ENCODE measurements at regions not wholly inside any gene's neighbourhood (a gene's known extent, or its start where the extent isn't known, plus 50 kb on each side); places are given as distances from the start of the nearest gene placed in this dataset.

DNA sequence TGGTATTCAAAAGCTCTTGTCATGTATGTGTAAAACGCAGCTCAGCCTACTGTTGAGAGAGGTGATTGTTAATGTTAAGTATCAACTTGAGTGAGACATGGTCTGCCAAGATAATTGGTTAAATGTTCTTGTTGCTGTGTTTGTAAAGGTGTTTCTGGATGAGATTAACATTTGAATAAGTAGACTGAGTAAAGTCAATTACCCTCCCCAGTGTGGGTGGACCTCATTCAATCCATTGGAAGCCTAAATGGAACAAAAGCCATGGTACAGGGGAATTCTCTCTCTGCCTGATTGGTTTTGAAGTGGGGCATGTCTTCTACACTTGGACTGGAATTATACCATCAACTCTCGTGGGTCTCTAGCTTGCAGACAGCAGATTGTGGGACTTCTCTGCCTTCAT lies 63.8 kb upstream of the RERGL start:
- TF ChIP-seq EZH2 (IDR thresholded peaks at IDR 0.05; ENCODE audit: borderline replicate concordance, low read length) = no peak
- TF ChIP-seq, protein P1, sequence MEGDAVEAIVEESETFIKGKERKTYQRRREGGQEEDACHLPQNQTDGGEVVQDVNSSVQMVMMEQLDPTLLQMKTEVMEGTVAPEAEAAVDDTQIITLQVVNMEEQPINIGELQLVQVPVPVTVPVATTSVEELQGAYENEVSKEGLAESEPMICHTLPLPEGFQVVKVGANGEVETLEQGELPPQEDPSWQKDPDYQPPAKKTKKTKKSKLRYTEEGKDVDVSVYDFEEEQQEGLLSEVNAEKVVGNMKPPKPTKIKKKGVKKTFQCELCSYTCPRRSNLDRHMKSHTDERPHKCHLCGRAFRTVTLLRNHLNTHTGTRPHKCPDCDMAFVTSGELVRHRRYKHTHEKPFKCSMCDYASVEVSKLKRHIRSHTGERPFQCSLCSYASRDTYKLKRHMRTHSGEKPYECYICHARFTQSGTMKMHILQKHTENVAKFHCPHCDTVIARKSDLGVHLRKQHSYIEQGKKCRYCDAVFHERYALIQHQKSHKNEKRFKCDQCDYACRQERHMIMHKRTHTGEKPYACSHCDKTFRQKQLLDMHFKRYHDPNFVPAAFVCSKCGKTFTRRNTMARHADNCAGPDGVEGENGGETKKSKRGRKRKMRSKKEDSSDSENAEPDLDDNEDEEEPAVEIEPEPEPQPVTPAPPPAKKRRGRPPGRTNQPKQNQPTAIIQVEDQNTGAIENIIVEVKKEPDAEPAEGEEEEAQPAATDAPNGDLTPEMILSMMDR (conservative IDR thresholded peaks at IDR 0.05 in 1 of 2, IDR thresholded peaks at IDR 0.05 in 1 of 2; ENCODE audit: extremely low read depth in 1 of 2, insufficient read depth in 1 of 2, low read depth in 1 of 2, low read length in 2 of 2) = no peak
